EL (cell line): ENCODE measurements at regions not wholly inside any gene's neighbourhood (a gene's known extent, or its start where the extent isn't known, plus 50 kb on each side); places are given as distances from the start of the nearest gene placed in this dataset.

Source experiments
- DNase-seq: peaks from one replicate; pipeline ENCODE4 v3.0.0-alpha.2; 2016

DNA sequence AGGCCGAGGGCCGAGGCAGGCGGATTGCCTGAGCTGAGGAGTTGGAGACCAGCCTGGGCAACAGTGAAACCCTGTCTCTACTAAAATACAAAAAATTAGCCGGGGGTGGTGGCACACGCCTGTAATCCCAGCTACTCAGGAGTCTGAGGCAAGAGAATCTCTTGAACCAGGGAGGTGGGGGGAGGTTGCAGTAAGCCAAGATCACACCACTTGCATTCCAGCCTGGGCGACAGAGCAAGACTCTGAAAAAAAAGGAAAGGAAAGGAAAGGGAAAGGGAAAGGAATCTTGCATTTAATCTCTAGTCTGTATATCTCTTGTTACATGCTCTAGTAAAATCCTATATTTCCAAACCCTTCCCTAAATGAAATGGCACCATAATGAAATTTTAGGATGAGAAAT lies 328.3 kb upstream of the ADGRL2 start:
- DNase-seq: no peak

DNA sequence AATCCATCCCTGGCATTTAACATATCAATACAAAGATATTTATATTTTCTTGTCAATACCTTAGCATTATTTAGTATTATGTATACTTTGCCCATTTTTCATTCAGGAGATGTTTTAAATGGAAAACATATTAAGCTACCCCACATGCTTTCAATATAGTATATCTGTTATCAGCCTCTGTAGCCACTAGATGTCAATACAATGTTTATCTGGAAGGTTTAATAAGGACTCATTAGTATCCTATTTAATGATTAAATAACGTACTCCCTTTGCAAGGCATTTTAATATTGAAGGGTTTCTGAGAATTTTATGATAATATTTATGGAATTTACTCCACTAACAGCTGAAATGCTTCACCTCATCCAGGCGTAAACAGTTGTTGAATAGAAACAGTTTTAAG lies 329.5 kb upstream of the ADGRL2 start:
- DNase-seq: no peak

DNA sequence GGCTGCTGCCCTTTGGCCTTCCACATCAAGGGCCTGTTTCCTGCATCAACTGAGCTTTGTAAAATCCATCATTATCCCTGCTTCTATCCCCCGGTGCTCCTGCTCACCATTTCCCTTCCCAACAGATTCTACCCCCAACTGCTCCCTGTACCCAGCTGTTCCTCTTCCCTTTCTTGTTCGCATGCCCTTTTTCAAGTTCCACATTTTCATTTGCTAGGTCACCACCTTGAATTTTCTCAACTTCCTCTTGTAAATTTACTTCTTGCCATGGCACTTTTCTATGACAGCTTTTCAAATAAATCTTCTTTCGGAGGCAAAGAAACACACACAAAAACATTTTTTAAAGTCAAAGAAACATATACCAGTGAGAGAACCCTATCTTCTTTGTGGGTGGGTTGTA lies 330.5 kb upstream of the ADGRL2 start:
- no peak for DNase-seq

DNA sequence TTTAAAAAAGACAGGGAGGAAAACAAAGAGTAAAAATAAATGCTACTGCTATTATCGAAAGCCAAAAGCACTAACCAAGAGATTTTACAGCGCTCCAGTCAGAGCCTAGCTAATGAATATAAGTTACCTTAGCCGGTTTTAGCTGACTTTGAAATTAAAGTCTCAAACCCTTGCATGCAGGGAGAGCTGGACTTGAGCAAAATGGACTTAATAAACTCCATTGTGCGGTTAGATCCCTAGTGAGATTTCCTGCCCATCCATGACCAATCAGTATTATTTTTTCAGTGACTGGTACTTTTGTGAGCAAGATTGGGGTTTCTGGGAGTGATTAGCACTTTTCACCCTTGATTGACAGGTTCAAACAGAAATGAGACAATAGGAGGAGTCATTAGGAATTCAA lies 333.4 kb upstream of the ADGRL2 start:
- DNase-seq: no peak

DNA sequence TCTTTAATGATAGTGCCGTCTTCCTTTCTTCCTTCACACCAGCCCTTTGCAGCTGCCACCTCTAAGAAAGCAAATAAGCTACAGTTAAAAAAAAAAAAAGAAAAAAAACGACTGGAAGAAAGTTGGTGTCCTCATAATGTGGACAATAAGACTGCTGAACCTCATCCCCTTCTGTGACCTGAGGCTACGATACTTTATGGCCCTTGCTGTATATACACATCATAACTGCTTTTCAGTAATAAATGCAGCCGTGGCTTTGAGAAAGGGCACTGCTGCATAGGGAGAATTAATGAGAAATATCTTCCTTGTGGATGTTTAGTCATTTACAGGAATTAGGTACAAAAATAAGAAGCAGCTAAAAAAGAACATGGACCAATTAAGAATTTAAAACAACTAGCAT lies 333.8 kb upstream of the ADGRL2 start:
- DNase-seq: no peak

DNA sequence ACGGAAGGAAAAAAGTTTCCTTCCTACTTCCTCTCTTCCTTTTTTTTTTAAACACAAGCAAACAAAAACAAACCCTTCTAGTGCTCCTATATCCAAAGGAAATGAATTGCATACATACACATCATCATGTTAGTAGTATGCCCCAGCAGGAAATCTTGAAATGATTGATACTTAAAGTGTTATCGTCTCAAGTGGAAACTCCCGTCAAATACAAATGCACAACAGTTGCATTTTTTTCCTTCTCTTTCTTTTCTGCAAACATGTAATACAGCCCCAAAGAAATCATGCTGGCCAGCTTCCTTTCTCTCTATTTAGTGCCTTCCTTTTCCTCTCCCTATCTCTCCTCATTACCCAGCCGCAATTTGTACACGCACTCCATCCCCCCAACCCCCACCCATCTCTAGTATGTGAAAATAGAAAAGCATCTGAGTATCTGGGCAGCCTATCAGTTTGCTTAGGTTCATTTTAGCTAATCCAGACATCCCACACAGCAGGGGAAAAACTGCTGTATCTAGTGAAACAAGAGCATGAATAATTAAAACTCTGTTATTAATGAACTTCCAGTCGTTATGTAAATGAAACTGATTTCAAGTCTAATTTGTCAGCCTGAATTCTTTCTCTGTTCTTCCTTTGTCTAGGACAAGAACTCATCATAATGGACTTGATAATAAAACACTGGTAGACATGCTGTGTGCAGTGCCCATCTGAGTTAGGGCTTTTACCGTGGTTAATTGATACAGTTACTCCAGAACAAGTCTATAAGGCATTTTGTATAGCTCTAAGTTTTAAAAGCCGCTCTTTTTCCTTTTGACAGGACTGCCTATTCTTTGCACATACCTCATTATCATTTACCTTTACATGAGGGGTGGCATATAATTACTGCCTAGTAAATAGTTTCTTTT lies 336.5 kb upstream of the ADGRL2 start:
- no peak for DNase-seq

DNA sequence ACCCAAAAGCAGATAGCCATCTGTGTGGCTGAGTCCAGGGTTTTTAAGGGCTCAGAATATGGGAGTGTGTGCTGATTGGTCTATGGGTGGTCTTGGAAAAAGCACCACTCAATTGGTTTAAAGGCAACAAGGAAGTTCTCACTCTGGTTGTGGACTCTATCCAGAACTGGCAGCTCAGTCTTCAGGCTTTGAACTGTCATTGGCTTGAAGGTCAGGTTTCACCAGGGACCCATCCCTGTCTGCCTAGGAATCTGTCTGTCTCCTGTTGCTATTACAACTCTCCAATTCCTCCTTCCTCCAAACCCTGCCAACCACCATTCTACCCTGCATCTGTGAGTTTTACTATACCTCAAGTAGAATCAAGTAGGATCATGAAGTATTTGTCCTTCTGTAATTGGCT lies 341.7 kb upstream of the ADGRL2 start:
- DNase-seq: no peak

DNA sequence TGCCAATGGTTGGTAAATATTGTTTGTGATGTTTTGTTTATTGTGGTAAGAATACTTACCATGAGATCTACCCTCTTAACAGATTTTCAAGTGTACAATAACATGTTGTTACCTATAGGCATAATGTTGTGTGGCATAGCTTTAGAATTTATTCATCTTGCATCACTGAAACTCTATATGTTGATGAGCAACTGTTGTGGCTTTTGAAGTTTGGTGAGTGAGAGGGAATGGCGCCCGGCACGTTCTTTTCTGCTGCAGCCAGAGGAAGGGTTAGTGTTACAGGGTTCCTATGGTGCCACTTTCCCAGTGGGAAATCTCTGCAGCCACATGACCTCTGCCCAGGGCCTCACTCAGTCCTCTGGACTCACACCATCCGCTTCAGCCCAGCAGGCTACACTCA lies 342.5 kb upstream of the ADGRL2 start:
- no peak for DNase-seq

DNA sequence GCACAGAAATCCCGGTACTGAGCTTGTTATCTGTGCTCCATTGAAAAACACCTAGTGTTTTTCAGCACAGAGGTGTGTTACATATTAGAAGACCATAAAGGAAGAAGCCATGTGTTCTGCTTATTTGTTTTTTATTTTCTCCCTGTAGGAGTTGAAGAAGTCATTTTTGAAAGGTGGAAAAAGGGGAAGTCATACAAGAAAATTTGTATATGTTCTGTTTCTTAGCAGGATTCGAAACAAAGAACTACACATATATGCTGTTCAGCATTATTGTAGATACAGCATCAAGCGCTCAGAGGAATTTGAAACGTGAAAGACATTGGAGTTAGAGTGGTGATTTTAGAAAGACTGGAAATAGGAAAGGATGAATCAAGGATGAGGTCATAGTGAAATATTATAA lies 345.3 kb upstream of the ADGRL2 start:
- DNase-seq: no peak

DNA sequence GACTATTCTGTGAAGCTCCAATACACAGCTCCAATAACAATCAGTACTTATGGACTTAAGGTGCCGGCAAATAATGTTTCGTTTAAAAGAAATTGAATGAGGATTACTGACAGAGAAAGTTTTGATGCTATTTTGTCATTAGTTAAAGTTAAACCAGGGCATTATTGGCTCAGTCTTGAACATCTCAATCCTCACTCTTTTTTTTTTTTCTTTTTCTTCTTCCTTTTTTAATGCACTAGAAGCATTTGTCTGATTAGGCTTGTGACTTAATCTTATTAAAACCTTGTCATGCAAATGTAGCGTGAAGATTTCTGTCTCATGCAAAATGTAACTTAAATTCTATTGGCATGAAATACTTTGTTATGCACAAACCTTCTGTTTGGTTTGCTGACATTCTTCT lies 346.8 kb upstream of the ADGRL2 start:
- DNase-seq: no peak

DNA sequence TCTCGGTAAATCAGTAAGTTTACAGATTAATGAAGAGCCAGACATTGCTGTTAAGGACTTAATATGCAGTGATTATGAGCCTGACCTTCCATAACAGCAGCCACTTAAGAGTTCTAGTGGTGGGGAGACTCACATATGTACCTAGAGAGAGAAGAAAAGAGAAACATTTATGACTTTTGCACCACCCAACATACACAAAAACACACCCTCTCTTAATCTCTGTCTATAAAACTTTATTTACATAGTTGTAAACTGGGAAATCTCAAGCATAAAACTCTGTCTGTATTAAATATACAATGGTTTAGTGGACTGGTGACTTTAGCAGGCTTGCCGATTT lies 347.4 kb upstream of the ADGRL2 start:
- DNase-seq: no peak

DNA sequence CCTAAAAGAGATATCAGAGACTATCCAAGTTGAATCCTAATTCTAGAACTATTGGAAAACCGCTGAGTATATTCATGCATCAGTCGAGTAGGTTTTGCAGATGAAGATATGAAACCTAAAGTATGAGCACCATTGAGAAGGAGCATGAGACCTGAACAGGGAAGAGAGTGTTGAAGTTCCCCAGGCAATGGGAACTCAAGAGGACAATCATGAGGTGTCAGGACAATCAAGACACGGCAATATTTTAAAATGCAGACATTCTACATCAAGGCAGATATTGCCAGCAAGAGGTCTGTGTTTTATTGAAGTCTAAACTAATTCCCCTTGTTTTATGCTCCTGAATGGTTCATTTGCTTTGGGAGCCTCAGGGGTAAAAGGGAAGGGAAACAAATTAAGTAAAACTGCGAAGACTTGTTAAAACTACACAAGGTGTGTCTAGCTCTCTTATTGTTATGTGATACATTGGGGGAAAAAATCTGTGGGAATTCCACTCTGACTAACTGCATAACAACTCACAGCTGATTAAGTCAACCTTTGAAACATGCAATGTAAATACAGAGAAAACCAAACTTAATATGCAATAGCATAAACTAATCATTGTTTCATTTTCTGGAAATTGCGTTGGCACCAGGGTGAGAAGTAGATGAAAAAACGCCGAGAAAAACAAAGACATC lies 347.9 kb upstream of the ADGRL2 start:
- no peak for DNase-seq

DNA sequence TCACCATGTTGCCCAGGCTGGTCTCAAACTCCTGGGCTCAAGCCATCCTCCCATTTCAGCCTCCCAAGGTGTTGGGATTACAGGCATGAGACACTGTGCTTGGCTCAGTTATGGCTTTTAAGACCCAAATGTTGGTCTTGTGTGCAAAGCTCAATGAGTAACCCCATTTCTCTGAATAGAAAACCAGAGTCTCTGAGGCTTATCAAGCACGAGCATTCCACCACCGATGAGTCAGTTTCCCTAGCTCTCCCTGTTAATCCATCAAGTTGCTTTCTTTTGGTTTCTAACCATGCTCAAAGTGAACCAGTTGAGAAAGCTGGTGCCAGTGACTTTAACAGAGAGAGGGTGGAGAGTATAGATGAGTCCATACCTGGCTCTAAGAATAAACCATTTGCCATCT lies 350.9 kb upstream of the ADGRL2 start:
- DNase-seq: no peak

DNA sequence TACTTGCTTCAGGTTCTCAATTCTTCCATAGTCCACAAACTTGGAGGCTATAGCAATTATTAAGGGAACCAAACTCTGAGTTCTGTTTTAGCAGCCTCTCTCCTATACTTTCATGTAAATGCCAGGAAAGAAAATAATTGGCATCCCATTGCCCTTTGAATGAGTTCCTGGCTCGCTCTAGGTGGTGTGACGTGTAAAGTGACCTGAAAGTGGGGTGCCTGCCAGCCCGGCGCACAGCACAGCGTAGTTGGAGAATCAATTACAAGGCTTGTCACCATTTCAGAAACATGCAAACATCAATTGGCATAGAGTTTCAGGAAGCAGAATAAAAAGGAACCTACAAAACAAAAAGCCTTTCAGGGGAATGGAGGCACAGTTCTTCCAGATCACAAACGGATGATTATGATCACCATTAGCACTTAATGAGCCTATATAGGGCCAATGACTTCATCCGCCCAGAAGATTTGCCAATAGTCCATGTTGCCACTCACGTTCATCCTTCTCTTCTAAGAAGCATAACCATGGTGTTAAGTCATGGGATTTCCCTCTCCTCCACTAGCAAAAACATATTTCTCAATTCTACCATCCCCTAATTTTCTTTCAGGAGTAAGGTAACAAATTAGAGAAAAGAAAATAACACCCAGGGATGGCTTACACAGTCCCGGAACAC lies 354.6 kb upstream of the ADGRL2 start:
- DNase-seq: no peak

DNA sequence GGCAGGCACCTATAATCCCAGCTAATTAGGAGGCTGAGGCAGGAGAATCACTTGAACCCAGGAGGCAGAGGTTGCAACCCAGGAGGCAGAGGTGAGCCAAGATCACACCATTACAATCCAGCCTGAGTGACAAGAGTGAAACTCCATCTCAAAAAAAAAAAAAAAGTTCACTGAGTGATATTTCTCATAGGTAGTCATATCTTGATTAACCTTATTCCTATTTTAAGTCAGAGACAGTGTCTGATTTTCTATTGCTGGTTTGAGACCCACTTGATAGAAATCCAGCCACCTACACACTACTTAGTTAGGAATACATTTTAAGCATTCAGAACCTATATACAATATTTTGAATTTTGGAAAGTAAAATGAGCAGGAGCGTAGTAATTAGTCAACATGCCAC lies 357.4 kb upstream of the ADGRL2 start:
- DNase-seq: no peak

DNA sequence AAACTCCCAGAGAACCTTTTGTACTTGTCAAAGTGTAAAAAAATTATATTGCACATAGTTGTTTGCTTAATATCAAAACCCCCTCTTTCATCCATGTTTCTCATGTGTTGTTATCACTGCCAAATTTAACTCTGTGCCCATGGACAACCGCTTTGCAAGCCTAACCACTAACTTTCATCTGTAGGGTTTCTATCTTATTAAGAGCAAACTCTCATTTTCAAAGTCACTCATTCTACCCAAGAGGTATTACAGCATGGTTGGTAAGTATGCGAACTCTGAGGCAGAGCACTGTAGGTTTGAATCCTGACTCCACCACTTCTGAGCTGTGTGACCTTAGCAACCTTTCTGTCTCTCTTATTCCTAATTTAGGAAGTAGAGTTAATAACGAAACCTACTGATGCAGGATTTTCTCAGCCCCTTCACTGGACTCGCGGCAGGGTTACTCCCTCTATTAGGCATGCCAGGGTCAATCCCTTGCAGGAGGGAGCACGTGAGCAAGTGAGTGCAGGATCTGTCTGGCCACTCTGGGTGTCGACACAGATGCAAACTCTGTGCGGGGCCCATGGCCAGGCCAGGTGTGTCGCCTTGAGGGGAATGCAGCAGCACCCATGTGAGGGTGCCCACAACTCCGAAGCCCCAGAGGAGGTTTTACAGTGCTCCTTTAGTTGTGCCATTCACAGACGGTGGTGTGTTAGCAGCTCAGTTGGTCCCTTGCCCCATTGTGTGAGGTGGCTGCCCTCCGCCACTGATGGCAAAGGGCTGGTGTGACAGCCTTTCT lies 361.5 kb upstream of the ADGRL2 start:
- DNase-seq: no peak

DNA sequence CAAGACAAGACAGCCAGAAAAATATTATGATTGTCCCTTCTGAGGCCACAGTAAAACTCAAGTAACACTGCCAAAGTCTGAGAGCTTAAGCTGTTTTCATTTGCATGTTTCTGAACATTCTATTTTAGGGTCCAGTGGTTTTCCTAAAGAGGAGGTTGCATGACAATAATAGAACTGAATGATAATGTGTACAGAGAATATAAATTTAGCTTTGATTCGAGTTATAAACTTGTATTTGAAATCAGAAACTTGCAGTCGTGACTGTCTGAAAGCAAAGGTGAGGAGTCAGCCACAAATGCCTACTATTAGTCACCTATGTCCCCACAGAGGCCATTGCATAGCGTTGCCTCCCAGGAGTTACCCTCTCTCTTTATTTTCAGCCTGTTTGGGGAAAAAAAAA lies 363.1 kb upstream of the ADGRL2 start:
- DNase-seq: no peak

DNA sequence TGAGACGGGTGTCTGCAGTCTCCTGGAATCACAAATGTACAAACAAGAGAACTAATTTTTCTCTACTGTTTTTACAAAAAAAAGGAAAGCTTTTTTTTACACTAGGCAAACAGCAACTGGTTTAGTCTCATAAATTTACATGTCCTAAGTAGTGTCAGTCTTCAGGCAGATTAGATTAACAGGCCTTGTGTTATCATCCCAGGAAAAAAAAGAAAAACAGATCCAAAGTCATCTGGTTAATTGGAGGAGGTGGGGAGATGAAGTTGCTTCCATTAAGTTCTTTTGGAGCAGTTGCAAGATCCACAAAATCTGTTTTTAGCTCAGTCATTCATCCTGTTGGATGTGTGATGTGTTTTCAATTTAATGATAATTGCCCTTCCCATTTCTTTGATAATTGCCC lies 363.5 kb upstream of the ADGRL2 start:
- DNase-seq: no peak

DNA sequence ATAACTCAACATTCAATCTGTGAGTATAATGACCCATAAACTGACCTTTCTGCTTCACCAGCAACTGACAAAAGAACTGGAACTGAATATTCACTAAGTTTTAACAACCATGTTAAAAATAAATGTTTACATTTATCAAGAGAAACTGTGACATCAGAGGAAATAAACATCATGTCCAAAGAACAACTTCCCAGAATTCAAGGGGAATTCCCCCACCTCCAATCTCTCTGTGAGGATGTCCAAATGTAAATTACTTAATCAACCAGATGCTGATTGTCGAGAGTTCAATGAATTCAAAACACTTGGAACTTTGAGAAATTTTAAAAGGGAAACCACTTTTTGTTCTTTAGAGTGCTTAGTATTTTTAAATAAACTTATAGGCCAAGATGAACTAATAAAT lies 365.6 kb upstream of the ADGRL2 start:
- no peak for DNase-seq

DNA sequence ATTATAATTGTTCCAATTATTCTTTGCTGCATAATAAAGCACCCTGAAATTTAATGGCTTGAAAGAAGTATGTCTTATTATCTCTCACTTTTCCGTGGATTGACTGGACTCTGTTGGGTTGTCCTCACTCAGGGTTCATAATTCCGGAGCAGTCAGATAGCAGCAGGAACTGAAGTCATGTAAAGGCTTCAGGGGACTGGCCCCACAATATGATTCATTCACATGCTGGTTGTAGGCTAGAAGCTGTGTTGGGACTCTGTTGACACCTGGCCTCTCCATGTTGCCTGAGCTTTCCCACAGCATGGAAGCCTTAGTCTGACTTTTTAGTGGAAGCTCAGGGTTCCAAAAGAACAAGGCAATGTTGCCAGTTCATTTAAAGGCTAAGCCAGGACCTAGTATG lies 367.1 kb upstream of the ADGRL2 start:
- no peak for DNase-seq

DNA sequence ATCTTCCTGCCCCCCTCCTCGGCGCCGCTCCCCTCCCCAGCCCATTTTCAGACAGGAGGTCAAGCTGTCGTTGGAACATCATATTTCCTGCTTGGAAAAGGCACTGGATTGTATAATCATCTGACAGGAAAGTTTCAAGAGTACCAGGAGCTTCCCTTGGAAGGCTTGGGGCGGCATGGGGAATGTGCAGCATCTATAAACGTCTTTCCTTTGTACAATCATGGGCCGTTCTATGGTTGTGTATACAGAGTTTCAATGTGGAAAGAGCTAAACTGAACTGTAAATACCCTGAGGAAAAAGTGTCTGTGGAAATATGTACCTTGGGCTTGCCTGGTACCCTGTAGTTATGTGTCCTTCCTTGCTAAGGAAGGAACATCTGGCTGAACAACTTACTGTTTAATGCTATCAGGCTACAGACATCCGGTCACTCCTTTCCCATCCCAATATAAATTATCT lies 368.1 kb upstream of the ADGRL2 start:
- no peak for DNase-seq

DNA sequence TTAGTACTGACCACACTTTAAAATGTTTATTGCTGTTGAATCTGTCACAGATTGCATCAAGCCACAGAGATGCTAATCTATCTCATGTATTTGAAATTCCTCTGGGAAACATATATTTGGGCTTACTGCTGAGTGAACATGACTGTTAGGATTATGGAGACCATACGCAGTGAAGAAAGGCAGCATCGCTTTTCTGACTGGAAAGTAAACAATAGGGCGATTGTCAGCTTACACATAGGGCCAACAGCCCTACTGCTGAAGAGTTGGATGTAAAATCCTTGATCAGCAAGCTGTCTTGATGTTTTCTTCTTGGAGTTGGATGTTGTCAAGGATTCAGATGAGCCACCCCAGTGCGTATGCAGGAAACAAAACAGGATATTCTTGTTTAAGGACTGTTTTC lies 368.7 kb upstream of the ADGRL2 start:
- no peak for DNase-seq

DNA sequence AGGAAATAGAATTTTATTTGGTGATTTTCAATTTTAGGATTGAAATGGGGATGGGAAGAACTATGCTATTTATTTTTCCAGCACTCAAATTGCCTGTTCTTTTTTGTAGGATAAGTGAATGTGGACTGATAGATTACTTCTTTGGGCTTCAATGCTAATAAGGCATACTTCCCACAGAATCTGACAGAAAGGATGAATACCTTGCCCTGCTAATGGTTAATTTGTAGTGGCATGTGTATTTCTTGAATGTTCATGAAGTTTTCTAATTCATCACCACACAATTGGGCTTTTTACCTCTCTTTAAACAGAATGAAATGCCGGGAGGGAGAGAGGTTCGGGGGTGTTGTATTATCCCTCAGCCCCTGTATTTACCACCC lies 369.1 kb upstream of the ADGRL2 start:
- no peak for DNase-seq
